ENCODE measurements at regions not wholly inside any gene's neighbourhood (a gene's known extent, or its start where the extent isn't known, plus 50 kb on each side); places are given as distances from the start of the nearest gene placed in this dataset.

GRCh38 chr10:25661632-25662031 is 272.4 kb upstream of the MYO3A start:
- CTCF ChIA-PET: no interaction called here
- no peaks in the 10 kb centered on the region for H3K36me3 Mint-ChIP-seq (ENCODE audit: low read depth)
- no peak for TF ChIP-seq CTCF (IDR thresholded peaks at IDR 0.05)
- H3K27me3 Mint-ChIP-seq: peaks cover 3% of the 10 kb centered on the region
- no peaks in the 10 kb centered on the region for H3K9me3 Mint-ChIP-seq
- no peaks in the 10 kb centered on the region for H3K4me1 Mint-ChIP-seq
- POLR2A ChIA-PET: no interaction called here
- ATAC-seq (ENCODE audit: low read depth) (no peak), DNase-seq (no peak)
- no peak overlapping the region for H3K4me3 Mint-ChIP-seq
- no peak overlapping the region for H3K27ac Mint-ChIP-seq
- intact Hi-C loops (cut with micrococcal nuclease): no loop called here

- H3K27me3 Mint-ChIP-seq: peaks cover 11% of the 10 kb centered on the region
- no peaks in the 10 kb centered on the region for H3K4me1 Mint-ChIP-seq
- CTCF ChIA-PET: no interaction called here
- H3K27ac Mint-ChIP-seq: no peak overlapping the region
- TF ChIP-seq CTCF (IDR thresholded peaks at IDR 0.05): no peak
- no peaks in the 10 kb centered on the region for H3K9me3 Mint-ChIP-seq
- no peaks in the 10 kb centered on the region for H3K36me3 Mint-ChIP-seq (ENCODE audit: low read depth)
- ATAC-seq (ENCODE audit: low read depth) (no peak), DNase-seq (no peak)
- H3K4me3 Mint-ChIP-seq: no peak overlapping the region
- POLR2A ChIA-PET: no interaction called here
- intact Hi-C loops (cut with micrococcal nuclease): no loop called here
These were observed 267.8 kb upstream of the MYO3A start for GRCh38 chr10:25666276-25666675.

- Mint-ChIP-seq H3K4me3 (no peak overlapping the region), H3K27ac (no peak overlapping the region), H3K36me3 (ENCODE audit: low read depth) (no peaks in the 10 kb centered on the region), H3K4me1 (no peaks in the 10 kb centered on the region), H3K9me3 (peaks cover 13% of the 10 kb centered on the region), H3K27me3 (peaks cover 3% of the 10 kb centered on the region)
- no peak for TF ChIP-seq CTCF (IDR thresholded peaks at IDR 0.05)
- ChIA-PET POLR2A (no interaction called here), CTCF (no interaction called here)
- intact Hi-C loops (cut with micrococcal nuclease): no loop called here
- no peak for ATAC-seq (ENCODE audit: low read depth)
- no peak for DNase-seq
These were observed 258.8 kb upstream of the MYO3A start for GRCh38 chr10:25675204-25675603.

GRCh38 chr10:25675615-25676014 is 258.4 kb upstream of the MYO3A start:
- H3K4me3 Mint-ChIP-seq: no peak overlapping the region
- intact Hi-C loops (cut with micrococcal nuclease): no loop called here

GRCh38 chr10:25678220-25678619 is 255.8 kb upstream of the MYO3A start:
- ATAC-seq (ENCODE audit: low read depth) (no peak), DNase-seq (no peak)
- Mint-ChIP-seq H3K27me3 (peaks cover 3% of the 10 kb centered on the region), H3K4me1 (peaks cover 2% of the 10 kb centered on the region), H3K9me3 (peaks cover 9% of the 10 kb centered on the region), H3K27ac (no peak overlapping the region), H3K36me3 (ENCODE audit: low read depth) (no peaks in the 10 kb centered on the region), H3K4me3 (no peak overlapping the region)
- TF ChIP-seq CTCF (IDR thresholded peaks at IDR 0.05): no peak
- intact Hi-C loops (cut with micrococcal nuclease): no loop called here
- CTCF ChIA-PET: no interaction called here
- POLR2A ChIA-PET: no interaction called here

More at GRCh38 chr10:25675615-25676014, 258.4 kb upstream of the MYO3A start:
- ChIA-PET POLR2A (no interaction called here), CTCF (no interaction called here)
- Mint-ChIP-seq H3K36me3 (ENCODE audit: low read depth) (no peaks in the 10 kb centered on the region), H3K4me1 (no peaks in the 10 kb centered on the region), H3K27me3 (peaks cover 3% of the 10 kb centered on the region), H3K9me3 (peaks cover 13% of the 10 kb centered on the region), H3K27ac (no peak overlapping the region)
- TF ChIP-seq CTCF (IDR thresholded peaks at IDR 0.05): no peak
- ATAC-seq (ENCODE audit: low read depth): no peak
- DNase-seq: no peak

All from activated B cell treated with CpG ODN at 0.5 μM for 24 hours (primary cell).